ENCODE measurements at regions not wholly inside any gene's neighbourhood (a gene's known extent, or its start where the extent isn't known, plus 50 kb on each side); places are given as distances from the start of the nearest gene placed in this dataset.
A peak's percentile ranks its signal among the peaks of the same experiment; 100 is the strongest.

- no peak overlapping the region for H3K4me3 ChIP-seq (replicated peaks; ENCODE audit: low read depth, low read length)
- no peak for DNase-seq (ENCODE audit: low read depth)
- TF ChIP-seq, protein P1, sequence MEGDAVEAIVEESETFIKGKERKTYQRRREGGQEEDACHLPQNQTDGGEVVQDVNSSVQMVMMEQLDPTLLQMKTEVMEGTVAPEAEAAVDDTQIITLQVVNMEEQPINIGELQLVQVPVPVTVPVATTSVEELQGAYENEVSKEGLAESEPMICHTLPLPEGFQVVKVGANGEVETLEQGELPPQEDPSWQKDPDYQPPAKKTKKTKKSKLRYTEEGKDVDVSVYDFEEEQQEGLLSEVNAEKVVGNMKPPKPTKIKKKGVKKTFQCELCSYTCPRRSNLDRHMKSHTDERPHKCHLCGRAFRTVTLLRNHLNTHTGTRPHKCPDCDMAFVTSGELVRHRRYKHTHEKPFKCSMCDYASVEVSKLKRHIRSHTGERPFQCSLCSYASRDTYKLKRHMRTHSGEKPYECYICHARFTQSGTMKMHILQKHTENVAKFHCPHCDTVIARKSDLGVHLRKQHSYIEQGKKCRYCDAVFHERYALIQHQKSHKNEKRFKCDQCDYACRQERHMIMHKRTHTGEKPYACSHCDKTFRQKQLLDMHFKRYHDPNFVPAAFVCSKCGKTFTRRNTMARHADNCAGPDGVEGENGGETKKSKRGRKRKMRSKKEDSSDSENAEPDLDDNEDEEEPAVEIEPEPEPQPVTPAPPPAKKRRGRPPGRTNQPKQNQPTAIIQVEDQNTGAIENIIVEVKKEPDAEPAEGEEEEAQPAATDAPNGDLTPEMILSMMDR (IDR thresholded peaks at IDR 0.05; ENCODE audit: low read length, missing control alignments) = no peak
Measured at GRCh38 chr6:134466771-134467525, 149.0 kb upstream of the SGK1 start.

- no peak overlapping the region for H3K4me3 ChIP-seq (replicated peaks; ENCODE audit: low read depth, low read length)
- peak; percentile 59 for DNase-seq (ENCODE audit: low read depth)
- TF ChIP-seq, protein P1 (IDR thresholded peaks at IDR 0.05; ENCODE audit: low read length, missing control alignments) = no peak
Measured at GRCh38 chr6:134464690-134465411, 146.9 kb upstream of the SGK1 start.

- TF ChIP-seq, protein P1 (IDR thresholded peaks at IDR 0.05; ENCODE audit: low read length, missing control alignments) = no peak
- H3K4me3 ChIP-seq (replicated peaks; ENCODE audit: low read depth, low read length) = no peak overlapping the region
- no peak for DNase-seq (ENCODE audit: low read depth)
Measured at GRCh38 chr6:134458857-134459657, 141.1 kb upstream of the SGK1 start.

- TF ChIP-seq, protein P1 (IDR thresholded peaks at IDR 0.05; ENCODE audit: low read length, missing control alignments) = peak; percentile 5
- H3K4me3 ChIP-seq (replicated peaks; ENCODE audit: low read depth, low read length) = no peak overlapping the region
Measured at GRCh38 chr6:134457941-134458340, 140.0 kb upstream of the SGK1 start.

DNA sequence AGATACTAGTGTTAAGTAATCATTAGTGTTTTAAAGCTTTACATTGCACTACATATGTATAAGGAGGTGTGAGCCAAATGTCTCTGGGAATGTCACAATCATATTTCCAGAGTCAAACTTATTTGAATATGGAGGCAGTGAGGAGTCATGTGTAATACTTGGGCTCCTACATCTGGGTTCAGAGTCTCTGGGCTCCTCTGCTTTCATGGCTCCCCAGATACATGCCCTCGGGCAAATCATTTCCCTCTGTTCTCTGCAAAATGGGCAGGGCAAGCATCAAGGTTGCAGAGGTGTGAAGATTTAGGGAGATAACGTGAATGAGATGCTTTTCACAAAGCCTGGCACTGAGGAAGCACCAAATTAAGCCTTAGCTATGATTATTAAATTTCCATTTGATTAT lies 138.3 kb upstream of the SGK1 start:
- no peak for DNase-seq (ENCODE audit: low read depth)
- H3K4me3 ChIP-seq (replicated peaks; ENCODE audit: low read depth, low read length) = no peak overlapping the region
- TF ChIP-seq, protein P1 (IDR thresholded peaks at IDR 0.05; ENCODE audit: low read length, missing control alignments) = no peak

More at GRCh38 chr6:134457941-134458340, 140.0 kb upstream of the SGK1 start:
- DNase-seq (ENCODE audit: low read depth) = no peak

DNA sequence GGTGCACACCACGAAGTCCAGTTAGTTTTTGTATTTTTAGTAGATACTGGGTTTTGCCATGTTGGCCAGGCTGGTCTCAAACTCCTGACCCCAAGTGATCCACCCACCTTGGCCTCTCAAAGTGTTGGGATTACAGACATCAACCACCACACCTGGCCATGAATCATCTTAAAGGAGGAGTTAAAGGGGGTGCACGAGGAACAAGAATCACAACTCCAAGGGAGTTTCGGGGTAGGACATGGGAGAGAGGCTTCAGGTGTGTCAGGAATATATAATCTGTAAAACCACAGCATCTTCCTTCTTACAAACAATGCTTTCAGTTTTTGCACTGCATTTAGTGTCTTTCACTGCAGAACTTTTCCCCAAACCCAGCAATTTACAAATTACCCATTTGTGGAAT lies 137.4 kb upstream of the SGK1 start:
- TF ChIP-seq, protein P1 (IDR thresholded peaks at IDR 0.05; ENCODE audit: low read length, missing control alignments) = no peak
- H3K4me3 ChIP-seq (replicated peaks; ENCODE audit: low read depth, low read length) = no peak overlapping the region
- DNase-seq (ENCODE audit: low read depth) = no peak
